ENCODE measurements at regions not wholly inside any gene's neighbourhood (a gene's known extent, or its start where the extent isn't known, plus 50 kb on each side); places are given as distances from the start of the nearest gene placed in this dataset.

DNA sequence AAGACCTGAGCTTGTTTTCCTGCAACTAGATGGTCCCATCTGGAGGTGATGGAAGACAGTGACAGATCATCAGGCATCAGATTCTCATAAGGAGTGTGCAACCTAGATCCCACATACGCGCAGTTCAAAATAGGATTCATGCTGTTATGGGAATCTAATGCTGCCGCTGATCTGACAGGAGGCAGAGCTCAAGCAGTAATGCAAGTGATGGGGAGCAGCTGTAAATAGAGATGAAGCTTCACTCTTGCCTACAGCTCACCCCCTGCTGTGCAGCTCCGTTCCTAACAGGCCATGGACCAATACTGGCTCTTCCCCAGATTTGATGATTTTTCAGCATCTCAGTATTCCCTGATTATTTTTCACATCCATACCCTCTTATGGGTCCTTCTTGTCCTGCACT, 208.4 kb upstream of the RXFP2 start:
- no peak overlapping the region for H3K4me3 ChIP-seq (ENCODE audit: low read depth, poor library complexity, severe bottlenecking)
- TF ChIP-seq POLR2A (IDR thresholded peaks at IDR 0.05), result no peak
- TF ChIP-seq, protein P1, sequence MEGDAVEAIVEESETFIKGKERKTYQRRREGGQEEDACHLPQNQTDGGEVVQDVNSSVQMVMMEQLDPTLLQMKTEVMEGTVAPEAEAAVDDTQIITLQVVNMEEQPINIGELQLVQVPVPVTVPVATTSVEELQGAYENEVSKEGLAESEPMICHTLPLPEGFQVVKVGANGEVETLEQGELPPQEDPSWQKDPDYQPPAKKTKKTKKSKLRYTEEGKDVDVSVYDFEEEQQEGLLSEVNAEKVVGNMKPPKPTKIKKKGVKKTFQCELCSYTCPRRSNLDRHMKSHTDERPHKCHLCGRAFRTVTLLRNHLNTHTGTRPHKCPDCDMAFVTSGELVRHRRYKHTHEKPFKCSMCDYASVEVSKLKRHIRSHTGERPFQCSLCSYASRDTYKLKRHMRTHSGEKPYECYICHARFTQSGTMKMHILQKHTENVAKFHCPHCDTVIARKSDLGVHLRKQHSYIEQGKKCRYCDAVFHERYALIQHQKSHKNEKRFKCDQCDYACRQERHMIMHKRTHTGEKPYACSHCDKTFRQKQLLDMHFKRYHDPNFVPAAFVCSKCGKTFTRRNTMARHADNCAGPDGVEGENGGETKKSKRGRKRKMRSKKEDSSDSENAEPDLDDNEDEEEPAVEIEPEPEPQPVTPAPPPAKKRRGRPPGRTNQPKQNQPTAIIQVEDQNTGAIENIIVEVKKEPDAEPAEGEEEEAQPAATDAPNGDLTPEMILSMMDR (IDR thresholded peaks at IDR 0.05), result no peak
- DNase-seq (ENCODE audit: low spot score in 2 of 2), result no peak
- WGBS, 2 donors, result 80 to 86% methylated on average over 4 of the region's 4 CpGs
- intact Hi-C loops (cut with DNase I; ENCODE audit: low total_unique reads), result no loop called here

DNA sequence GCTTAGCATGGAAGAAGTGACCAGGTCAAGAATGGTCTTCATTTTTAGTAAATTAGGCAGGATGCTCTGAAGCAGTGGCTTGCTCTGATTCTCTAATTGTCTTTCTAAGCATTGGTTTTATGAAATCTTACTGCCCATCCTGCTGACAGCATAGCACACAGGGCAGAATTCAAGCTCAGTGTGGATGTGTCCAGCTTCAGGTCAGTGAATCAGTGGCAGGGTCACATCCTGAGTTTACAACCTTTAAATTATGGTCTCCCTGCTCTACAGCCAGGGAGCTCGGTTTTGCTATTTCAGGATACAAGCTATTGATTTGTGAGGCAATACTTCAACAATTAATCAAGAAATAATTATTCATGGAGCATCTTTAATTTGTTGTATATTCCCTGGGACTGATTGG, 202.3 kb upstream of the RXFP2 start:
- no peak overlapping the region for H3K4me3 ChIP-seq (ENCODE audit: low read depth, poor library complexity, severe bottlenecking)
- TF ChIP-seq, protein P1 (IDR thresholded peaks at IDR 0.05), result no peak
- TF ChIP-seq POLR2A (IDR thresholded peaks at IDR 0.05), result no peak
- intact Hi-C loops (cut with DNase I; ENCODE audit: low total_unique reads), result no loop called here
- WGBS, 2 donors, result 48 to 56% methylated on average over 1 of the region's 1 CpG
- DNase-seq (ENCODE audit: low spot score in 2 of 2), result no peak

DNA sequence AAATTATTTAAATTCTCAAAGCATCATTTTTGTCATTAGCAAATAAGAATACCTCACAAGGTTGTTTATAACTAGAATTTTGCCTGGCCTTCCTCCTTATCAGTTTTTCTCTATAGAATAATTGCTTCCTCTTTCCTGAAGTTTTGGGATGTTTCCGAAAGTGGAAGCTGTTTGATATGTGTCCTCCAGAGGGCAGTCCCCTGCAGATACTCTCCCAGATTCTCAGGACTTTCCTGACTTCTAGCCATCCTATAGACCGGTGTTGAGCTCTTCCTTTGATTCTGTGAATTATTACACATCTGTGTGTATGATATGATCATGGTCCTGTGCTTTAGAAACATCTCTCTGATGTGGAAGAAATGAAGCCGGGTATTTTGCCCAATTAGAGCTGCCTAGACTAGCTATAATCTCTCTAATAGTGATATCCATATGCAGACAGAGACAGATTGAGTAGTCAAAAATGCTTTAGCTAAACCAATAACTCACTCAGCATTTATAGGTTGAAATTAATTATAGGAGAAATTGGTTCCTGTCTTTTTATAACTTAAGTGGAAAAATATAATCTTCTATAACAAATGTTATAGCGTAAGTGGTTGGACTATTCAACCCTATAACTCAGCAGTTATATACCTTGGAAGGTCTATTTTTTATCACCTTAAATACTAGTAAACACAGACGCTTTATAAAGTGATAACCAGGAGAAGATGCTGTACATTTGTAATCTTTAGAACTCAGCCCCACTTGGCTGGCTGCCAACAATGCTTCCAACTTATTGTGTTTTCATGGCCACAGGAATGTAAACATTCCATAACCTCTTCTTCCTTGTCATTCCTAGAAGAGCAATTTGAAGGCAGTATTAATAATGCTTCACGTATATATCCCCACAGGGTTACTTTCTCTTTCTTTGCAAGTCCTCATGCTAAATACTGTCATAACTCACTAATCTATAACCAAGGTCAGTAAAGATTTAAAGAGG, 201.0 kb upstream of the RXFP2 start:
- intact Hi-C loops (cut with DNase I; ENCODE audit: low total_unique reads), result no loop called here
- no peak for TF ChIP-seq POLR2A (IDR thresholded peaks at IDR 0.05)
- TF ChIP-seq, protein P1 (IDR thresholded peaks at IDR 0.05), result no peak
- 35 to 36% methylated on average over 6 of the region's 6 CpGs for WGBS, 2 donors
- no peak for DNase-seq (ENCODE audit: low spot score in 2 of 2)
- no peak overlapping the region for H3K4me3 ChIP-seq (ENCODE audit: low read depth, poor library complexity, severe bottlenecking)

DNA sequence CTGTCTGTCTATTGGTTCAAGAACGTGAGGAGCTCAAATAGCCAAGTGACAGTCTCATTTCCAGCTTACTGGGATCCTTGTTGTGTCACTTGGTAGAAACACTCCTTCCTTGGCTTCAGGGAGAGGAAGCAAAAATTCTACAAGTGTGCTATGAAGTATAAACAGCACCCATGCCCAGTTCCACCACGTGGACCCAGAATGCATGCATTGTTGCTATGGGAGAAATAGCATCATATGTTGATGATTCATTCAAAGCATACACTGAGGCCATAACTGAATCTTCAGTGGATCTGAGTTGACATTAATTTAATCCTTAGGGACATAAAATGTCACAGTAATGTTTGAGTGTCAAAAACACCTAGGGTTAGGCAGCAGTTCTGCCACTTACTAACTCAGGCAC, 199.0 kb upstream of the RXFP2 start:
- TF ChIP-seq POLR2A (IDR thresholded peaks at IDR 0.05), result no peak
- TF ChIP-seq, protein P1 (IDR thresholded peaks at IDR 0.05), result no peak
- no peak overlapping the region for H3K4me3 ChIP-seq (ENCODE audit: low read depth, poor library complexity, severe bottlenecking)
- 49 to 67% methylated on average over 2 of the region's 2 CpGs for WGBS, 2 donors
- intact Hi-C loops (cut with DNase I; ENCODE audit: low total_unique reads), result no loop called here
- DNase-seq (ENCODE audit: low spot score in 2 of 2), result no peak

DNA sequence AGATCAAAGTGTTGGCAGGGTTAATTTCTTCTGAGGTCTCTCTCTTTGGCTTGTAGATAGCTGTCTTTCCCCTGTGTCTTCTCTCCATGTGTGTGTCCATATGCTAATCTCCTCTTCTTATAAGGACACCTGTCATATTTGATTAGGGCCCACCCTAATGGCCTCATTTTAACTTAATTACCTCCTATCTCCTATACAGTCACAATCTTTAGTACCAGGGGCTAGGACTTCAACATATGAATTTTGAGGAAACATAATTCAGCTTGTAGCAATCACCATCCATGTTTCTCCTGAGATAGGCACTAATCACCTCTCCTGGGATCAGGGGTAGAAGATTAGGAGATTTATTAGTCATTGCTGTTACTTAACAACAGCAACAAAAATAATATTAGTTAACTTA, 196.1 kb upstream of the RXFP2 start:
- DNase-seq (ENCODE audit: low spot score in 2 of 2), result no peak
- intact Hi-C loops (cut with DNase I; ENCODE audit: low total_unique reads), result no loop called here
- TF ChIP-seq POLR2A (IDR thresholded peaks at IDR 0.05), result no peak
- TF ChIP-seq, protein P1 (IDR thresholded peaks at IDR 0.05), result no peak
- H3K4me3 ChIP-seq (ENCODE audit: low read depth, poor library complexity, severe bottlenecking), result no peak overlapping the region
